ENCODE measurements at regions not wholly inside any gene's neighbourhood (a gene's known extent, or its start where the extent isn't known, plus 50 kb on each side); places are given as distances from the start of the nearest gene placed in this dataset.
A peak's percentile ranks its signal among the peaks of the same experiment; 100 is the strongest.

DNA sequence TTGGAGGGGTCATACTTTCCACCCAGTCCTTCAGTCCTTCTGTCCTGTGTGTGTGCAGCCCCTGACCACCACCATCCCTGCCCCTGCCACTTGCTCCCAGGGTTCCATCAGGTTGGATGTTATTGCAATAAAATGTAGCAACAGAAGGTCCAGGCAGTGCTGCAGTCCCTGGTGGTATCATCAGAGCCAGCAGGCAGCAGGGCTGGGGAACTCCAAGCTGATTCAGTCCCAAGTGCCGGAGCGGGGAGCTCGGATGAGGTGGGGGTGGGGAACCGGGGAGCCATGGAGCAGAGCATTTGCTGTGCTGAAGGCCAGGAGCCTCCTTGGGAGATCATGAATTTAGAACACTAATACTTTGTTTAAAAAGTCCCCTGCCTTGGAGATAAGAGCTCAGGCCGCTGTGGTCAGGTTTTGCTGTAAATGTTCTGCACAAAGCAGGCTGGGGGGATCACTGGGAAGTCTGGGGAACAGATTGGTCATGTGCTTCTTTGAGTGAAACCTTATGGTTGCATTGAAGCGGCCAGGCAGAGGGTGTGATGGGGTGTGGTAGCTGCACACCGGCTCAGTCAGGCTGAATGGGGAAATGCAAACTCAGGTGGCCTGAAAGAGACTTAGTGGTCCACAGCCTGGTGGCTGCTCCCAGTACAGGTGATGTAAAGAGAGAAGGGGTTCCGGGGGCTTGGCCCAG, 225.9 kb downstream of the SEC14L1 start:
- peak; percentile 82 for DNase-seq

DNA sequence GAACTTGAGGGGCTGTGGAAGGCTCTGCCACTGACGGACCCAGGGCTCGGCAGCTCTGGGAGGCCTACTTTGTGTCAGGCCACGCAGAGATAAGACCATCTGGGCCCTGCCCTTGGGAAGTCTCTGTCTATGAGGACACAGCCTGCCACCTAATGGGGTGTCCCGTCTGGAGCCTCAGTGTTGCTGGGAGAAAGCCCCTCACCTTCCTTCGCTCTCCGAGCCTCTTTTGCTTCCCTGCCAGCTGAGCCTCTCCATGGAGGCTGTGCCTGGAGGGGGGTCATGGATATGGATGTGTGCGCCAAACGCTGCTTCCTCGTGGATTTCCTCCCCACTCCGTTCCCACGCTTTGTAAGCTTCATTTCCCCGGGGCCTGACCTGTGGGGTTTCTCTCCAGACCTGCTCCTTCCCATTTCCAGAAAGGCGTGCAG, 228.8 kb downstream of the SEC14L1 start:
- no peak for DNase-seq

DNA sequence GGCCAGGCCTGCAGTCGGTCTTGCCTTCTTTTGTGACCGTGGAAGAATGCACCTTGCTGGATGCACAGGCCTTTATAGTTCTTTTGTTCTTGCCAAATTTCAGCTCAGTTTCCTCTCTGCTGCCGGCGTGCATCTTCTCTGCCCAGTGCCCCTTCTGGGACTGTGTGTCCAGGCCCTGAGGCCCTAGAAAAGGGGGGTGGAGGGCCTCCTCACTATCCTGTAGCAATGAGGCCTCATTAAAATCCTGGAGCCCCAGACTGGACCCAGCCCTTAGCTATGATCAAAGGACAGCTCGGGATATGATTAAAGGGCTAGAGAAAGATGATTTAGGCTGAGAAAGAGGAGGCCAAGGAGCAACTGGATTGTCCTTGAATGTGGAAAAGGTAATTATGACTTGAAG, 229.8 kb downstream of the SEC14L1 start:
- DNase-seq: no peak

DNA sequence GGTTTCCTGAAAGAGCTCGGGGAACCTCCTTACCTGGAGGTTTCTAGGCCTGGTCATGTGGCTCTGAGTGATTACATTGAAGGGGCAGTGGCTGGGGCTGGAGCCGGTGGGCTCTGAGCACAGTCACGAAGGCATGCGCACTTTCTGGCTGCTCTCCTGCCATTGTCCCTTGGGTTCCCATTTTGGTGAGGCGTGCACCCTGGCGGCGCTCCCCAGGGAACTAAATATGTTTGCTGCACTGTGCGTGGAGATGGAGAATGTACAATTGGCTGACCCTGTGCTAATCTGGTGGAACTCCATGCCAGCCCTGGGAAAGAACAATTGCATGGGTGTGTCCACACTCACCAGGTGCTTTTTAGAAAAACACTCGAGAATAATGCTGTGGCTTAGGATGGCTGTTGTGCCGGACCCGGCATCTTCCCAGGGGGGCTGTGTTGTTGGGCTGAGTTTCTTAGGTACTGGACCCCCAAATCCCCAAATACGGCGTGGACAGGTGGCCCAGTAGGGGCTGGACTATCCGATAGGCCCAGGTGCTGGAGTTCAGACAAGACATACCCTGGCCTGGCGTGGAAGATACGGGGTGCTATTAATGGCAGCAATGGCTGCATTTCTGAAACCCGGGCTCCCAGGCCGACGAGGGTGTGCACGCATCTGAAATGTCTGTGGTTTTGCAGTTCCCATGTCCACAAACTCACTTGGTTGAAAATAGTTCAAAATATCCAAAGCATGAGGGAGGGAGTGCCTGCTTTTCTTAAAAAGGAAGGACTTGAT, 230.5 kb downstream of the SEC14L1 start:
- no peak for DNase-seq

DNA sequence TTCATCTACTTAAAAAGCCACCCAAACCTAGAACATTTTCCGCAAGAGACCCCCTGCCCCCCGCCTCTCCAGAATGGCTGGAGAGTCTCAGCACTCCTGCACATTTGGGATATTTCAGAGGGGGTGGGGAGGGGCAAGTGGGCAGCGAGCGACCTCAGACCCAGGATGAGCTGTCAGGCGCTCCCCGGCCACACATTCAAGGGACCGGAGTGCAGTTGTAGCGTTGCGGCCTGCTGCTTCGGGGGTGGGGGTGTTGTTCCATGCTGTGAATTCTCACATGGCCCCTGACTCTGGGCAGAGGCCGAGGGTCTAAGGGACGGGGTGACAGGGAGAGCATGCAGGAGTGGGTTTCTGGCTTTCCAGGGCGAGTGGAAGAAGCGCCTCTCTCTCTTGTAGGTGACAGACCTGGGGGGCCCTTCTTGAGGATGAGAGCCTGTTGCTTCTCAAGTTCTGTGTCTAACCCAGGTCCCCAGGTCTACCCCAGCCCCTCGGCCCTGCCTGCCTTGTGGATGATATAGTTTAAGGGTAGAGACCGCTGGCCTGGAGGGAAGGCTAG, 231.2 kb downstream of the SEC14L1 start:
- no peak for DNase-seq

DNA sequence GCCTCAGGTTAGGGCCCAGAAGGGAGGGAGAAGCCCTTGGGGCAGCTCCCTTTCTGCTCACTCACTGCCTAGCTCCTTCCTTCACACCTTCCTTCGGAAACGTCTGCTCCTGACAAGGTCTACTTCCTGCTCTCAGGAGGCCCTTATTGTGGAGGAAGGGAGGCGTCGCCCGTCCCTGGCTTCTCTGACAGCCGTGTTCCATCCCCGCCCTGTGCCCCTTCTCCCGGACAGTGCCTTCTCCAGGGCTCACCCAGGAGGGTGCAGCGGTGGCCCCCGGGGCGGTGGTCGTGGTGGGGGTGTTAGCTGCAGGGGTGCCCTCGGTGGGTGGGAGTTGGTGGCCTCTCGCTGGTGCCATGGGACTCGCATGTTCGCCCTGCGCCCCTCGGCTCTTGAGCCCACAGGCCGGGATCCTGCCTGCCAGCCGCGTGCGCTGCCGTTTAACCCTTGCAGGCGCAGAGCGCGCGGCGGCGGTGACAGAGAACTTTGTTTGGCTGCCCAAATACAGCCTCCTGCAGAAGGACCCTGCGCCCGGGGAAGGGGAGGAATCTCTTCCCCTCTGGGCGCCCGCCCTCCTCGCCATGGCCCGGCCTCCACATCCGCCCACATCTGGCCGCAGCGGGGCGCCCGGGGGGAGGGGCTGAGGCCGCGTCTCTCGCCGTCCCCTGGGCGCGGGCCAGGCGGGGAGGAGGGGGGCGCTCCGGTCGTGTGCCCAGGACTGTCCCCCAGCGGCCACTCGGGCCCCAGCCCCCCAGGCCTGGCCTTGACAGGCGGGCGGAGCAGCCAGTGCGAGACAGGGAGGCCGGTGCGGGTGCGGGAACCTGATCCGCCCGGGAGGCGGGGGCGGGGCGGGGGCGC, 231.9 kb downstream of the SEC14L1 start:
- peak; percentile 58 for DNase-seq

DNA sequence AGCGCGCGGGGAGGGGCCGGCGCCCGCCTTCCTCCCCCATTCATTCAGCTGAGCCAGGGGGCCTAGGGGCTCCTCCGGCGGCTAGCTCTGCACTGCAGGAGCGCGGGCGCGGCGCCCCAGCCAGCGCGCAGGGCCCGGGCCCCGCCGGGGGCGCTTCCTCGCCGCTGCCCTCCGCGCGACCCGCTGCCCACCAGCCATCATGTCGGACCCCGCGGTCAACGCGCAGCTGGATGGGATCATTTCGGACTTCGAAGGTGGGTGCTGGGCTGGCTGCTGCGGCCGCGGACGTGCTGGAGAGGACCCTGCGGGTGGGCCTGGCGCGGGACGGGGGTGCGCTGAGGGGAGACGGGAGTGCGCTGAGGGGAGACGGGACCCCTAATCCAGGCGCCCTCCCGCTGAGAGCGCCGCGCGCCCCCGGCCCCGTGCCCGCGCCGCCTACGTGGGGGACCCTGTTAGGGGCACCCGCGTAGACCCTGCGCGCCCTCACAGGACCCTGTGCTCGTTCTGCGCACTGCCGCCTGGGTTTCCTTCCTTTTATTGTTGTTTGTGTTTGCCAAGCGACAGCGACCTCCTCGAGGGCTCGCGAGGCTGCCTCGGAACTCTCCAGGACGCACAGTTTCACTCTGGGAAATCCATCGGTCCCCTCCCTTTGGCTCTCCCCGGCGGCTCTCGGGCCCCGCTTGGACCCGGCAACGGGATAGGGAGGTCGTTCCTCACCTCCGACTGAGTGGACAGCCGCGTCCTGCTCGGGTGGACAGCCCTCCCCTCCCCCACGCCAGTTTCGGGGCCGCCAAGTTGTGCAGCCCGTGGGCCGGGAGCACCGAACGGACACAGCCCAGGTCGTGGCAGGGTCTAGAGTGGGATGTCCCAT, 232.8 kb downstream of the SEC14L1 start:
- no peak for DNase-seq

DNA sequence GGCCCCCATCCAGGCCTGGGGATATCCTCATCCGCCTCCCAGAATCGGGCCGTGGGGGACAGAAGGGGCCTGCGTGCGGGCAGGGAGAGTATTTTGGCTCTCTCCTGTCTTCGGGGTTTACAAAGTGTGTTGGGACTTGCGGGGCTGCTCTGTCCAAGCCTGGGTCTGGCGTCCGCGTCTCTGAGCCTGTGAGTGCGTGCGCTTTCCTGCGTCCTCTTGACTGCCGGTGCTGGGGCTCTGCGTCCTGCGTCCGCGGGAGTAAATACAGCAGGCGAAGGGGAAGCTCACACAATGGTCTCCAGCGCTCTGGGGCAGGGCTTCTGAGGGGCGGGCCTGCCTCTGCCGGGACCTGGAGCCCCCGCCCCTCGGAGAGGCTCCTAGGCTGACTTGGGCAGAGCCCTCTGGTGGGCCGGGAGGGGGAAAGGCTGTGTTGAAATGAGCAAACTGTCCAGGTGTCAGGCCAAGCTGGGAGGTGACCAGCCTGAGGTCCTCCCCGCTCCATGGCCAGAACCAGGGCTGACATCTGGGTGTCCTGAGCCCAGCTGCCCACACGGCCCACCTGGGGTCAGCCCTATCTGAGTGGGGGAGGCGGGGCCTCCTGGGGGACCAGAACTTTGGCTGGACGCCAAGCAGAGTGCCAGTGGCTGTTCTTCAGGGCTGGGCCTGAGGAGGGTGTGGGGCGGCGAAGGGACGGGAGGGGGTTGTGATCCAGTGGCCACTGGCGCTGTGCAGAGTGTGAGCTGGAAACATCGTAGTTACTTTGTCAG, 233.6 kb downstream of the SEC14L1 start:
- peak; percentile 90 for DNase-seq

DNA sequence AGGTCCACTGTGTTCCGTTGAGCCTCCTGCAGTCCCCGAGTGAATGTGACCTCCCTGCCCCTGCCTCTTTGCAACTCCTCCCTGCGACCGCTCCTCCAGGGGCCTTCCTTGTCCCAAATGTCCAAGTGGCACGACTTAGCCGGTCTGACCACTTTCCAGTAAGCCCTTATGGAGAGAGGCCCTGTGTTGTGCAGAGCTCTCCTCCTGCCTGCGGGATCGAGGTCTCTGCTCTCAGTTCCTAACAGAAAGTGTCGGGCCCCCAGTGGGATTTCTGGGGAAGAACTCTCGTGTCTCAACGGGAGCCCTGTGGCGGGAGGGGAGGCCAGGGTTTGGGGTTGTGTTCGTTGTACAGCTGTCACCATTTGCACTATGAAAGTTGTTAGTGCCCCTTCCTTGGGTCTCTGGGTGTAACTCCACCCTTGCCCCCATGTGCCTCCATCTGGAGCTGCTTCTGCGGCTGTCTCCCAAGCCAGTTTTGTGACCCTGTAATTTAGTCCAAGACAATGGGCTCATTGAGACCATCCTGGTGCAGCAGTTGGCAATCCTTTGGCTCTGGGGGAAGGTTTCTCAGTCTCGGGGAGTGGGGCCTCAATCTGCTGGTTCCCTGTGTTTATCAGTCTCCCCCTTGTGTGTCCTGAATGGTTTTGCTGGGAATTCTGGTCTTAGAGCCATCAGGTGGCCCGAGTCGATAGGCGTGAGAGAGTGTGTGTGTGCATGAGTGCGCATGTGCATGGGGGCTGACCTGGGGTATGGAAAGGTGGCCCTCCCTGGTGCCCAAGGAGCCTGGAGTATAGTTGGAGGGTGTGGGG, 234.5 kb downstream of the SEC14L1 start:
- no peak for DNase-seq

DNA sequence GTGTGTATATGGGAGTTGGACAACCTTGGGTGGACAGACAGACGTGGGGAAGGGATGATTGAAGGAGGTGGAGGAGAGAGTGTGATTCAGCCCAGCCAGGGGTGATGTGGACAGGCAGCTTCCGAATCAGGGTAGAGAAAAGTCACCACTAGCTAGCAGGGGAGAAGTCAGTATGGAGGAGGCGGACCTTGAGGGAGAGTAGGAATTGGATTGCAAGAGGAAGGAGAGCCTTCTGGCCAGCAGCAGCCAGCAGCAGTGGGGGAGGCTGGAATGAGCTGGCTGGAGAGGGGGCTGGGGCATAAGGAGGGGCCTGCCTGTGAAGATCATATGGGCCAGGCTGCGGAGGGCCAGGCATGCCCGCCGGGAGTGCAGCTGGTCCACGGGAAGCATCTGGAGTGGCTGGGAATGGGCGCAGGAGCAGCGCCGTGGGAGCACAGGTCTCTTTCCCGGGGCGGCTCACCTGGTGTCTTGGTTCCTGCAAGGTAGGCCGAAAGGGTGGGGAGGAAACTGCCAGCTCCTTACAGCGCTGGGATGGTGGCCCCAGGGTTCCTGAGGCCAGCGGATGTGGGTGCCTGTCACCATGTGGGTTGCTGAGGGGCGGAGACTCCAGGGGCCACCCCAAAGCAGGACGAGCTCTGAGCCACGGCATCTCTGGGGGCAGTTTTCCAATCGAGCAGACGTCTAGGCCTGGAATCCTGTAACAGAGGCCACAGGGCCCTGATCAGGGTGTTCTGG, 235.3 kb downstream of the SEC14L1 start:
- DNase-seq: no peak

DNA sequence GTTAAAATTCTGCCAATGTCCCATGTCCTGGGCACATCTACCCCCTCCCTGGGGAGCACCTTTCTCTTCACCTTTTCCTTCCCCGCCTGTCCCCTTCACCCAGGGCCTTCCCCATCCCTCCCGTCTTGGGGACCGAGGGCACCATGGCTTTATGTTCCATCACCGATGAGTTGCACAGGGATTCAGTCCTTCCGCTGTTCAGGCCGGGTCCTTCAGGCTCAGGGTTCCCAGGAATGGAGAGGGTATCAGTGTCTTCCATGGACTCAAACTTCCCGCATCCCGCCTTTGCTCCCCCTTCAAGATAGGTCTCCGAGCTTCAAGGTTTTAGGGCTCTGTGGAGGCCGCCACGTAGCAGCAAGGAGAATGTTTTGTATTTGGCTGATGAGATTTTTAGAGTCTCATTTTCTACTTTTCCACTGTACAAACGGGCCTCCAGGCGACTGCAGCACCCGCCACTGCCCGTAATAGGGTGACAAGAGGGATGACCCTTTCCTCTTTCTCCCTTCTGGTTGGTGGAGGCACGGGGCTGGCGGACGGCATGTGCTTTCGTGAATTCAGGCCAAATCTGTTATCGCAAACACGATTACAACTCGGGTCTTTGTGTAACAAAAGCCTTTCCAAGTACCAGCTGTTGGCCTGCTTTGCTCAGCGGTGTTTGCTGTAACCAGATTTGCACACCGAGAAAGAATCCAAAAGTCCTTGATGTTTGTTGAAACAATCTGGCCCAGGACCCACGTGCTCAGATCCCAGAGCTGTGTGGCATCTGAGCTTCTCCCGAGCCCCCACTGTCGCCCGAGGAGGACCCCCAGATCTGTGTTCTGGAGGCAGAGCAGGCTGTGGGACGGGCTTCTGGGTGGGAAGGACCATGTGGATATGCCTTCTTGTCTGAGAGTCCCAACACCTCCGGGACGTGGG, 236.3 kb downstream of the SEC14L1 start:
- peak; percentile 75 for DNase-seq

DNA sequence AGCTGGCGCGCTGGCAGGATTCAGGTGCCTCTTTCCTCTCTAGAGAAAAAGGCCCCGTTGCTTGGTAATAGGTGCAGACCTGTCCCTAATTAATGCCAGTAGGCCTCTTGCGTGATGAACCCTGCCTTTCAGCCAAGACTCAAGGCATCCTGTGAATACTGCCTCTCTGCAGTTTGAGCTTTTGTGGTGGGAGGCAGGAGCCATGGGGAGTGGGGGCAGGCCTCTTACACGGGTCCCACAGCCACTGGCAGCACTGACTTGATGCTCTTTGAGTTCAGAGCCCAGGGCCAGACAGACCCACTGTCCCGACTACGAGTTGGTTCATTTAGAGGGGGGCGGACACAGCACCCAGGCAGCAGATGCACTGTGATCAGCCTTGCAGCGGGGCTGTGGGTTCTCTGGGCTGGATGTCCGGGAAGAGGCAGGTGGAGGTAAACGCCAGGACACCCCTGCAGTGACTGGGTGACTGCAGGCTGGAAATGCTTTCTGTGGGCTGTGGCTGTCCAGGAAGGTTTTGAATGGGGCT, 237.0 kb downstream of the SEC14L1 start:
- no peak for DNase-seq

DNA sequence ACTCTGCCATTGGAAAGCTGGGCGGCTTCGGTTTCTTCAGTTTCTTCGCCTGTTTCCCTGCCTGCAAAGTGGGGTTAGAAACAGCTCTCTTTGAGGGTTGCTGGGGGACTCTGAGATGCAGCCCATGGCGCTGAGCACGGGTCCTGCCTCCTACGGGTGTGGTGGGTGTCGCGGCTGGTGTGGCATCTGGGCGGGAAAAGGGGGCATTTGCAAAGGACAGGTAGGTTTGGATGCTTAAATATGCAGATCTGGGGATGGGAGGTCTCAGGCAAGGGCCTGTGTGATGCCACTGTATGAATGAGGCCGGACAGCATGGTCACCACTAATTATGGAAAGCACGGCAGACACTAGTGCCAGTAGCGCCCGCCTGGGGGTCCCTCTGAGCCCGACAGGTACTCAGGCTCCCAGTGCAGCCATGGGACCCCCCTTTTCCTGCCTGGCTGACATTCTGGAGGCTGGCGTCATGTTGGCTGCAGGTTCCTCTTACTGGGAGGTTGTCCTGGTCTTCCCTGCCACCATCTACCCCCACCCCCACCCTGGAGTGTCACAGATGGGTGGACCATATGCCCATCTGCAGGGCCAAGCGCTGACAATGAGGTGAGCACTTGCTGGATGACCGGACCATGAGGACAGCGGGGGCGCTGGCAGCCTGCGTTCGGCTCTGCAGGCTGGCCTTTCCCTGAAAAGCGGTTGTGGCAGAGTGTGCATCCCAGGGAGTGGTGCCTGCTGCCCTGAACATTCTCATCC, 237.7 kb downstream of the SEC14L1 start:
- no peak for DNase-seq

DNA sequence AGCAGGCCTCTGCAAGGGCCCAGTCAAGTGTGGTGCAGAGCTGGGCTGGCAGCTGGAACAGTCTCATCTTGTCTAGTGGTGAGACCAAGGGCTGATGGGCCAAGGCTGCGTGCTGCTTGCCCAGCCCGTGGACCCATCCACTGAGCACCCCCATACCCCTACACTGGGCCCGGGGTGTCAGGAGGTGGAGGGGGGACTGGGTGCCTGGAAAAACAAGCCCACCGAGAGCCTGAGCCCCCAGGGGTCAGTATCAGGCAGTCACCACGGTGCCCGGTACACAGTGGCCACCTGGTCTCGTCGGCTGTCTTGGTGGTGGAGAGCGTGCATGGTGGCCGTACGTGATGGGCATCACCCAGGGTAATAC, 238.3 kb downstream of the SEC14L1 start:
- DNase-seq: no peak

DNA sequence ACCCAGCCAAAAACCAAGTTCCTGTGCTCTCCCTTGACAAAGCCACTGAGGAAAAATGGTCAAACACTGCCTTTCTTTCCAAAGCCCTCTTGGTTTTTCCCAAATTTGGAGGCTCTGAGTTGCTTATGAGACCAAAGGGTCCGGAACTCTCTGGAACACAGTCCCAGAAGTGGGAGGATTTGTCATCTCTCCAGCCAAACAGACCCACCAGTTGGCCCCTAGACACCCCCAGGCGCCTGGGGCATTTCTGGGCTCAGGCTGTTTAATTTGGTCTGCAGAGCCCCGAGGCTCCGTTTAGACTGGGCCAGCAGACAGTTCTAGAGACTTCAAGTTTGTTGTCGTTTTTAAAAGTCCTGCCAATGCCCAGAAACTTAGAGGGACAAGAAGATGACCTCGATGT, 239.1 kb downstream of the SEC14L1 start:
- DNase-seq: no peak

DNA sequence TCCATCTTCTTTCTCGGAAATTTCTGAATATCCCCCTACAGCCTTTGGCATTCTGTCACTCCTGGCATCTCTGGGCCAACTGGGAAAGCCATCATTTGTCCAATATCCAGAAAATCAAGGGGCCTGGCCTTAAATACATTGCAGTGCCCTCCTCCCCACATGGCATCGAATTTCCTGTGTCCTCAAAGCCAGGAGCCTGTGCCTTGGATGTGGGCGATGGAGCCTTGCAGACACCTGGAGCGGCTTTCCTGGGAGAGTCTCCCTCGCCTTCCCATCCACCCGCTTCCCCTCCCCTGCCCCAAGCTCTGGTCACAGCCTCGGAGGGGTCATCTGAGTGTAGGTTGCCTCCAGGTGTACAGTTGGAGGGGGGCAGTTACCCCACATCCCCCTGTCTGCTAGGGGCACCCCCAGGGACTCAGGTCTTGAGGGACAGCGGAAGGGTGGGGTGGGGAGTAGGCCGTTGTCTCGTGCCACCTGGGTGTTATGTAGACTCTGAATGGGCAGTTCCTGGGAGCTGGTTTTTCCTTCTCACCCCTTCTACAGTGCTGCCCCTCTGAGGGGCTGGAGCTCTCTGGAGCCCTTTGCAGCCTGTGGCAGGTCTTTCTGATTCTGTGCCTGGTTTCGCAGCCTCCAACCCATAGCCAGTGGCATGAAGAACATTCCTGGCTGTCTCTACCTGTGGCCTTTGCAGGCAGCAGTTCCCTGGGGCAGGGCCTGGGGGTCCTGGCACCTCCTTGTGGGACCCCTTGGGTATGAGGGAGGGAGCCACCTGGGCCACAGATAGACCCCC, 239.8 kb downstream of the SEC14L1 start:
- no peak for DNase-seq

DNA sequence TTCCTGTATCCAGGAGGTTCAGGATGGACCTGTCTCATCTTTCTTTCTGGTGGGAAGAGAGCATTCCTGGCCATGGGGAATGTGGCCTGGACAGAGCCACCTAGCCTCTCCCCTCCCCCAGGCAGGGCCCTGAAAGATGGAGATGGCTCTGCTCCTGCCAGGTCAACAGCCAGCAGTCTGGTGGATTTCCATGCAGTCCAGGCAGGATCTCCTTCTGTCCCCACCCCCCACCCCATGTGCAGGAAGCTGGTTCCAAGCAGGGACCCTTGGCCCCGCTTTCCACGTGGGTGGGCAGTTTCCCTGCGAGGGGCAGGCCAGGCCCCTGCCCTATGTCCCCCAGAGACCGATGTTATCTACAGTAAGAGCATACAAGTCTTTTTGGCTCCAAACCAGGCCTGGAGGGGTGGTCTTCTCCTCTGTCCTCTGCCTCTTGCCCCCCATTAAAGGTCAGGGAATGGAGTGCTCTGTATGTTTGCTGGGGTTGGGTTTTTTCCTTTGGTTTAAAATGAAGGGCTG, 240.5 kb downstream of the SEC14L1 start:
- no peak for DNase-seq

All from NCI-H1694 (cell line).